Retina (tissue), 1 donor: ENCODE measurements at regions not wholly inside any gene's neighbourhood (a gene's known extent, or its start where the extent isn't known, plus 50 kb on each side); places are given as distances from the start of the nearest gene placed in this dataset.
"Not testable (repeated sequence)": the region's sequence is repeated elsewhere in the genome, so short reads cannot be mapped to it uniquely, and the experiment has no call there.

ENCODE experiments used
- DNase-seq: peaks from one replicate; pipeline ENCODE4 v3.0.0-alpha.2; 2016

- DNase-seq = no peak
These were observed 229.2 kb downstream of the ADAMTS15 start for GRCh38 chr11:130677486-130678153.

DNA sequence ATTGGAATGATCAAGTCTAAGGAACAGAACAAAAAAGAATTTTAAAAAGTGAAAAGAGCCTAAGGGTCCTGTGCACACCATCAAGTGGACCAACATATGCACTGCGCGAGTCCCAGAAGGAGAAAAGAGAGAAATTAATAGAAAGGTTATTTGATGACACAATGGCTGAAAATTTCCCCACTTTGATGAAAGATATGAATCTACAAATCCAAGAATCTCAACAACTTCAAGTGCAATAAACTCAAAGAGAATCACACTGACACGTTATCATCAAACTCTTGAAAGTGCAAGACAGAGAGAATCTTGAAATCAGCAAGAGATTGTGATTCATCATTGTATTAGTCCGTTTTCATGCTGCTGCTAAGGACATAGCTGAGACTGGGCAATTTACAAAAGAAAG, 230.8 kb downstream of the ADAMTS15 start:
- no peak for DNase-seq

DNA sequence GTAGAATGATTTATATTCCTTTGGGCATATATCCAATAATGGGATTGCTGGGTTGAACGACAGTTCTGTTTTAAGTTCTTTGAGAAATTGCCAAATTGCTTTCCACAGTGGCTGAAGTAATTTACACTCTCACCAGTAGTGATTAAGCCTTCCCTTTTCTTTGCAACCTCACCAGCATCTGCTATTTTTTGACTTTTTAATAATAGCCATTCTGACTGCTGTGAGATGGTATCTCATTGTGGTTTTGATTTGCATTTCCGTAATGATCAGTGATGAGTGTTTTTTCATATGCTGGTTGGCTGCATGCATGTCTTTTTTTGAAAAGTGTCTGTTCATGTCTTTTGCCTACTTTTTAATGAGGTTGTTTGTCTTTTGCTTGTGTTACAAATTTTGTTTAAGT, 233.8 kb downstream of the SNX19 start:
- not testable (repeated sequence) for DNase-seq

DNA sequence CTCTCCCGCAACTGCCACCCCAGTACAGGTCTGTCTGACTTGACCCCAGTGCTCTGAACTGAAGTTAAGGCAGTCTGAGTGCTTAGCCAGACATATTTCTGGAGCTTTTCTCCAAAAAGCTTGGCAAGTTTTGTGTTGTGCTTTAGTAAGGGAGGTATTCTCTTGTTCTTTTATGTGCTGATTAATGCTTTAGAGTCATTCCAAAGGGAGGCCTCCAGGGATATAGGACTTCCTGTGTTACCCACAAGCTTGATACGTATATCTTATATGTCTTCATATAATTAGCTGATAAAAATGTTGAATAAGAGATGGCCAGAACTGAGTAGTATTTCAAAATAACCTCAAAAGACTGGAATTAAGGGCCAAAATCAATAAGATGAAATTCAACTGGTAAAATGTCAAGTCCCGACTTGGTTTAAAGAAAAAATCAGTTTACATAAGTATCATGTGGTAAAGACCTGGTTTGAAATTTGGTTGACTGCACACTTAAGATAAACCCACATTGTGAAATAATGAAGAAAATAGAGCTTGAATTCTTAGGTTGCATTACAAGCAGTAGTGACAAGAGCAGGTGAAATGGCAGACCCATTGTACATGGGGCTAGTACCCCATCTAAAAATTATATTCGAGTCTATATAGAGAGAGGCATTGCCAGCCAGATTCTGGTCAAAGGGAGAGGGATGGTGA, 226.9 kb downstream of the SNX19 start:
- DNase-seq = no peak

DNA sequence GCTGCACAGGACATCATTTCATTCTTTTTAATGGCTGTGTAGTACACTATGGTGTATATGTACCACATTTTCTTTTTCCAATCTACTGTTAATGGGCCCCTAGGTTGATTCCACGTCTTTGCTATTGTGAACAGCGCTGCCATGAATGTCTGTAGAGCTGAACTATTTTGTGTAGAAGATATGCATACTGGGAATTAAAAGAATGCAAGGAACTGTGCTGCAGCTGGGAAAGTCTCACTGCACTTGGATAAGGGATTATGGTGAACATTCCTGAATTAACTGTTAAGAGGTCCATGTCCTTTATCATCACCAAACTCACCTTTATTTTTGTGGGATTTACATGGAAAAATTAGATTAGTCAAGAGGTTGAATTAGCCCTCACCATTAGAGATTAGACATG, 224.7 kb downstream of the SNX19 start:
- no peak for DNase-seq

DNA sequence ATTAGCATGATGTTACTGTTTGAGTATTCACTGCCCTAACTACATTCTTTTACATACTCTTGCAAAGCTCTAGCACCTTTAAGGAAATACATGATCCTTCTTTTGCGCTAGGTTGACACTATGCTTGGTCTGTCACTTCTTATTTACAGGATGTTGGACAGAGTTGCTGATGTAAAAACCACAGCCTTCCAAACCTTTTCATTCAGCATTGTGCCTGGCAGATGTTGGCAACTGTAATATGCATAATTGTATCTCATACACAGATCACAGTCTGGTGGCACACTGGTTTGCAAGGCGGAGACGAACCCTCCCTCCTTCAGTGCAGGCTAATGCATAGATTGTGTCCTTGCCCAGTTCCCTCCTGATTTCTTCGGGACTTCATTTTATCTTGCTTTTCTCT, 224.1 kb downstream of the SNX19 start:
- no peak for DNase-seq

- no peak for DNase-seq
These were observed 222.7 kb downstream of the SNX19 start for GRCh38 chr11:130693543-130693942.

DNA sequence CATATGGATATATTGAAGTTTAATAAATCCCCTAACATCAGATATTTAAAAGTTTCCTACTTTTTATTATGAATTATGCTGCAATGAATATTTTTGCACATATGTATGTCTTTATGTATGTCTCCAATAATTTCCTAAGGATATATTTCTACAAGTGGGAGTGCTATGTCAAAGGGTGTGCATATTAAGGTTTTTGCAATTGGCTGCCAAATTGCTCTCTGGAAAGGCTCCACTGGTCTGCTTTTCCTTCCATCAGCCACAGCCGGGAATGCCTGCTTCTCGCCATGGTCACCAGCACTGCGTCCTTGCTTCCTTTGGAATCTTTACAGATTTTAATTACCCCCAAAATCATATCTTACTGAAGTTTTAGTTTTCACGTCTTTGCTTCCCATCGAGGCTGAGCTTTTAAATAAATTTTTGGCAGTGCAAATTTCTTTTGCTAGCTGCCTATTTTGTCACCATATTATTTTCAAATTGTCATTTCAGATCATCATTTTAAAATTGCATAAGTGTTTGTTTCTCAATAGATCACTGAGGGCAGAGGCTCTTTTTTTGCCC, 221.7 kb downstream of the SNX19 start:
- DNase-seq = no peak

GRCh38 chr11:130698174-130698573, 218.1 kb downstream of the SNX19 start:
- no peak for DNase-seq

GRCh38 chr11:130699561-130699960, 216.7 kb downstream of the SNX19 start:
- no peak for DNase-seq

- DNase-seq = no peak
These were observed 216.2 kb downstream of the SNX19 start for GRCh38 chr11:130700092-130700491.

- DNase-seq = no peak
These were observed 212.6 kb downstream of the SNX19 start for GRCh38 chr11:130703489-130704190.

GRCh38 chr11:130705670-130706421, 210.4 kb downstream of the SNX19 start:
- no peak for DNase-seq

GRCh38 chr11:130706572-130706971, 209.7 kb downstream of the SNX19 start:
- DNase-seq = no peak

- DNase-seq = no peak
These were observed 209.1 kb downstream of the SNX19 start for GRCh38 chr11:130707217-130707616.

DNA sequence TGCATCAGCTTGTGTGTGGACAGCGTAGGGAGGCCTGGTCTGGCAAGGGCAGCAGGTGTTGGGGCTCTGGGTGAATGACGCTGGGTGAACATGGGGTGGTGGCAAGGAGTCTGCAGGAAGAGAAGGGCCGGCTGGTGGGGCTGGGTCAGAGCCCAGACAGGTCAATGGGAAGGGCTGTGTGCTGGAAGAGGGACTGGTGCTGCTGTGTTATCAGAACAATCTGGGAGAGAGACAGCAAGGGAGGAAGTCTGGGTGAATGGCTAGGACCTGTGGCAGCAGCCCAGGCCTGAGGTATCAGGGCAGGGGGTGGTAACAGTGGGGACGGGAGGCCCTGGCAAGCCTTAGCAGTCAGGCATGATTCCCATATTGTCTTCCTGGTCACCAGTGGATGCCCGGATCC, 206.7 kb downstream of the SNX19 start:
- DNase-seq = no peak

DNA sequence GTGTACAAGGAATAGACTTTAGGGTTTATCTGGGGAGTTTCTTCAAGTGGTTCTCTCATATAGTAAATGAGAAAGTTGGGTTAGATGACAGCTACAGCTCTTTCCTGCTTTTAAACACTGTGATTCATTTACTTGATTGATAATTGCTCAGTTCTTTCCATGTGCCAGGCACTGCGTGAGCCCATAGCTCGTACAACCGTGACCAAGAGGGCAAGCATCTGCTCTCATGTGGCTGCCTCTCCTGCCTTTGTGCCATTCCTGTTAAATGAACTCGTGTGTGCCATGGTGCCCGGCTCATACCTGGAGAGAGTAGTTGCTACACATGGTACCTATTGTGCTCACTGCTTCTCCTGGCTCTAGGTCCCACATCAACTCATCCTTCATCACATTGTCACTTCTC, 206.3 kb downstream of the SNX19 start:
- DNase-seq = no peak

DNA sequence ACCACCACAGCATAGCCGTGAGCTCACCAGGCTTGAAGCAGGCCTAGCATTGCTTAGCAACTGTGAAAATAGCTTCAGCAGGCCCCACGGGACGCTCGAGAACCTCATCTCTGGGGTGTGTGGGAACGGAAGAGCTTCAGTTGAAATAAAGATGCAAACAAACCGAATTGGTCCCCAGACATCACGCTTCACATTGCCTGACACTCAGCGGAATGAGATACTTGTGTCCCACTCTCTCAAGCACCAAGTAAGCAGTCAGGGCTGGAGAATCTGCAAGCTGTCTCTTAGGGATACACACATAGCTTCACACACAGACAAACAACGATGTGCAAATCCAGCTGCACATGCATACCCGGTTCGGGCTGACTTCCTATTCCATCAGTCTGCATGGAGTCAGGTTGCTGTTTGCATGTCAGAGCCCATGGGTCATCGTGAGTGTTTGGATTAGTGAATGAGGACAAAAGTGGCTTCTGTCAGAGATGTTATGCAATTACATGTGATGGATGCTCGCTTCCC, 205.7 kb downstream of the SNX19 start:
- DNase-seq = no peak

DNA sequence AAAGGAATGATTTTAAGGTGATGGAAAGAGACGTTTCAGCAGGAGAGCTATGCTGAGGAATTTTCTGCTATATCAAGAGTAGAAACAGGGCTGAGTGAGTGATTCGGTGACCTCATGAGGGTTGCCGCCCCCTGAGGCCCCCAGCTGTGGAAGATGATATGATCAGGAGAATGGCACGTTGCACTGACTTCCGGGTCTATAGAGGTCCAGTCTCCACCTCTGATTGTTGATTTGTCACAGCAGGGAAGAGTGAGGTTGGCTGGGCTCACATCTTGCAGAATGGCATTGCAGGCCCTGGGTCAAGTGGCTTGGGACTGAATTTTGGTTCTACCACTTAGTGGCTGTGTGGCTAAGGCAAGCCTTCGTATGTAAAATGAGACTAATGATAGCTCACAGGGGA, 205.1 kb downstream of the SNX19 start:
- no peak for DNase-seq

DNA sequence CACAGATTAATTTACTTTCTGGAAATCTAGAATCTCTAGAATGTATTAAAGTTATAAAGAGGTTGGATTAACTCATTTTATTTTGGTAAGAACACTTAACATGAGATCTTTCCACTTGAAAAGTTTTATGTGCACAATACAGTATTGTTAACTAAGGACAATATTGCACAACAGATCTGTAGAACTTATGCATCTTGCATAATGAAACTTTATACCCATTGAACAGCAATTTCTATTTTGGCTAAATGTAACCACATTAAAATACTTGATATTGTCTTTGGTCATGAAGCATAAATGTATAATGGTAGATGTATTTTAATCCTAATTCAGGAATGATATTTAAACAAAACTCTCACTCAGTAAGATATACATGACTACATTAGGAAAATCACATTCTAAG, 203.8 kb downstream of the SNX19 start:
- no peak for DNase-seq

- no peak for DNase-seq
These were observed 201.0 kb downstream of the SNX19 start for GRCh38 chr11:130715085-130715876.

DNA sequence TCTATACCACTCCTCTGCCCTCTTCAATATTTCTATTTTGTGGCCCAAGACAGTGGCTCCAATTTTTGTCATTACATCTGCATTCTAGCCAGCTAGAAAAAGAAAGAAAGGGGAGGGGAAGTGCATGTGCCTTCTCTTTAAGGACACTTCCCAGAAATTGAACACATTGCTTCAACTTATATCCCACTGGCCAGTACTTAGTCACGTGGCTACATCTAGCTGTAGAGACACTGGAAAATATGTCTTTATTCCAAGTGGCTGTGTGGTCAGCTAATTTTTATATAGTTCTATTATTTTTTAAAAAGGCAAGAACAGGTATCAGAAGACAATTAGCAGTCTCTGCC, 200.4 kb downstream of the SNX19 start:
- DNase-seq = no peak
